DOHH2 (cell line): ENCODE measurements at regions not wholly inside any gene's neighbourhood (a gene's known extent, or its start where the extent isn't known, plus 50 kb on each side); places are given as distances from the start of the nearest gene placed in this dataset.

Experiments used
- H3F3A ChIP-seq: fragments of 200-600 bp; sonication (generic), shearing (Covaris generic); 2 replicates; pipeline ENCODE4 v1.6.0; 2016; ENCODE audit warnings: antibody characterized with exemption, mild to moderate bottlenecking; ENCODE audit not compliant: control insufficient read depth, insufficient read depth
- H3K27ac ChIP-seq: fragments of 200-600 bp; sonication (generic); 2 replicates; pipeline ENCODE4 v1.5.1; 2014; ENCODE audit warnings: low read depth, mild to moderate bottlenecking, low read length, moderate library complexity
- H3K27me3 ChIP-seq: fragments of 200-600 bp; sonication (generic); 2 replicates; pipeline ENCODE4 v1.6.1; 2014; ENCODE audit warnings: mild to moderate bottlenecking, low read length, mixed read lengths; ENCODE audit not compliant: control insufficient read depth
- H3K36me3 ChIP-seq: fragments of 200-600 bp; sonication (generic); 2 replicates; pipeline ENCODE4 v1.6.1; 2014; ENCODE audit warnings: mild to moderate bottlenecking, low read length, moderate library complexity, mixed read lengths; ENCODE audit not compliant: control insufficient read depth
- H3K4me1 ChIP-seq: fragments of 200-600 bp; sonication (generic); 2 replicates; pipeline ENCODE4 v1.6.1; 2014; ENCODE audit warnings: mild to moderate bottlenecking, low read length, mixed read lengths; ENCODE audit not compliant: control insufficient read depth
- H3K4me2 ChIP-seq: fragments of 200-600 bp; sonication (generic); 2 replicates; pipeline ENCODE4 v1.6.0; 2014; ENCODE audit warnings: mild to moderate bottlenecking, low read length, moderate library complexity
- H3K4me3 ChIP-seq: fragments of 200-600 bp; sonication (generic); 2 replicates; pipeline ENCODE4 v1.5.1; 2014; ENCODE audit warnings: mild to moderate bottlenecking, low read length, mixed read lengths
- H3K79me2 ChIP-seq: fragments of 200-600 bp; sonication (generic); 2 replicates; pipeline ENCODE4 v1.6.1; 2014; ENCODE audit warnings: mild to moderate bottlenecking, low read length, mixed read lengths; ENCODE audit not compliant: control insufficient read depth
- H3K9me2 ChIP-seq: fragments of 200-600 bp; sonication (generic); replicated peaks from 2 replicates; pipeline ENCODE4 v1.6.1; 2014; ENCODE audit warnings: mild to moderate bottlenecking, low read length, mixed read lengths; ENCODE audit not compliant: control insufficient read depth
- H3K9me3 ChIP-seq: fragments of 200-600 bp; sonication (generic); 2 replicates; pipeline ENCODE4 v1.6.1; 2014; ENCODE audit warnings: antibody characterized with exemption, low read length, mixed read lengths; ENCODE audit not compliant: control insufficient read depth, insufficient read depth
- H4K20me1 ChIP-seq: fragments of 200-600 bp; sonication (generic); 2 replicates; pipeline ENCODE4 v1.6.0; 2014; ENCODE audit warnings: low read depth, mild to moderate bottlenecking, antibody characterized with exemption, low read length, moderate library complexity; ENCODE audit not compliant: control insufficient read depth, insufficient read depth
- EZH2phosphoT487 ChIP-seq: fragments of 200-600 bp; sonication (generic); IDR thresholded peaks from 2 replicates; pipeline ENCODE4 v1.6.1; 2017; ENCODE audit warnings: borderline replicate concordance, mild to moderate bottlenecking, antibody characterized with exemption, low read length, moderate library complexity, mixed read lengths
- TF ChIP-seq, protein P1 (sequence below): fragments of 200-600 bp; sonication (generic); IDR thresholded peaks from one replicate; pipeline ENCODE4 v1.5.1; 2014; ENCODE audit warnings: antibody characterized with exemption, mild to moderate bottlenecking, low read depth, low read length; ENCODE audit not compliant: poor library complexity, severe bottlenecking

DNA sequence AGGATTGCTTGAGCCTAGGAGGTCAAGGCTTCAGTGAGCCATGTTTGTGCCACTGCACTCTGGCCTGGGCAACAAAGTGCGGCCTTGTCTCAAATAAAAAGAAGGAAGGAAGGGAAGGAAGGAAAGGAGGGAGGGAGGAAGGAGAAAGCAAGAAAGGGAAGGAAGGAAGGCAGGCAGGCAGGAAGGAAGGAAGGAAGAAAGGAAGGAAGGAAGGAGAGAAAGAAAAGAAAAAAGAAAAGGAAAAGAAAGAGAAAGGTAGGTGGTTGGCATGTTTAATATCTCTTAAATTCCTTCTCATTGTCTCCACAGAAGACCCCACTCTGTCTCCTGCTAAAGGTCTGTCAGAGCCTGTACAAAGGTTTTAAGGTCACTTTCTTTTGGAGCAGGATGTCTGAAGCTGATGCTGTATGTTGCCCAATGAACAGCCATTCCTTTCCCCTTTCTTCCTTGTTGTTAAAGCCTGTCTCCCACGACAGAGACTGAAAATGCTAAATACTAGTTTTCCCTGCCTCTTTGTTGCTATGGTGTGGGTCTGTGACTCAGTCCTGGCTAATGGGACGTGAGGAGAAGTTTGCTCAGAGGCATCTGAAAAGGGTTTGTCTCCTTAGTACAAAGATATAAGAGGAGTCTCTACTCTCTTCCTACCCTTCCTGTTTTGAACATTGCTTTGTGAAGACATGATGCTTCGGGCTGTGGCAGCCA, 213.3 kb downstream of the PCSK1 start:
- Histone ChIP-seq H3K4me2 (no peak overlapping the region), H3K79me2 (no peaks in the 10 kb centered on the region), H3K4me1 (no peaks in the 10 kb centered on the region), H4K20me1 (no peaks in the 10 kb centered on the region), H3K27me3 (no peaks in the 10 kb centered on the region), H3K9me3 (no peaks in the 10 kb centered on the region), H3K36me3 (no peaks in the 10 kb centered on the region), H3K4me3 (no peak overlapping the region), H3K27ac (no peak overlapping the region), H3F3A (no peaks in the 10 kb centered on the region), H3K9me2 (no peaks in the 10 kb centered on the region)
- TF ChIP-seq, protein P1, sequence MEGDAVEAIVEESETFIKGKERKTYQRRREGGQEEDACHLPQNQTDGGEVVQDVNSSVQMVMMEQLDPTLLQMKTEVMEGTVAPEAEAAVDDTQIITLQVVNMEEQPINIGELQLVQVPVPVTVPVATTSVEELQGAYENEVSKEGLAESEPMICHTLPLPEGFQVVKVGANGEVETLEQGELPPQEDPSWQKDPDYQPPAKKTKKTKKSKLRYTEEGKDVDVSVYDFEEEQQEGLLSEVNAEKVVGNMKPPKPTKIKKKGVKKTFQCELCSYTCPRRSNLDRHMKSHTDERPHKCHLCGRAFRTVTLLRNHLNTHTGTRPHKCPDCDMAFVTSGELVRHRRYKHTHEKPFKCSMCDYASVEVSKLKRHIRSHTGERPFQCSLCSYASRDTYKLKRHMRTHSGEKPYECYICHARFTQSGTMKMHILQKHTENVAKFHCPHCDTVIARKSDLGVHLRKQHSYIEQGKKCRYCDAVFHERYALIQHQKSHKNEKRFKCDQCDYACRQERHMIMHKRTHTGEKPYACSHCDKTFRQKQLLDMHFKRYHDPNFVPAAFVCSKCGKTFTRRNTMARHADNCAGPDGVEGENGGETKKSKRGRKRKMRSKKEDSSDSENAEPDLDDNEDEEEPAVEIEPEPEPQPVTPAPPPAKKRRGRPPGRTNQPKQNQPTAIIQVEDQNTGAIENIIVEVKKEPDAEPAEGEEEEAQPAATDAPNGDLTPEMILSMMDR: no peak
- TF ChIP-seq EZH2phosphoT487: no peak

DNA sequence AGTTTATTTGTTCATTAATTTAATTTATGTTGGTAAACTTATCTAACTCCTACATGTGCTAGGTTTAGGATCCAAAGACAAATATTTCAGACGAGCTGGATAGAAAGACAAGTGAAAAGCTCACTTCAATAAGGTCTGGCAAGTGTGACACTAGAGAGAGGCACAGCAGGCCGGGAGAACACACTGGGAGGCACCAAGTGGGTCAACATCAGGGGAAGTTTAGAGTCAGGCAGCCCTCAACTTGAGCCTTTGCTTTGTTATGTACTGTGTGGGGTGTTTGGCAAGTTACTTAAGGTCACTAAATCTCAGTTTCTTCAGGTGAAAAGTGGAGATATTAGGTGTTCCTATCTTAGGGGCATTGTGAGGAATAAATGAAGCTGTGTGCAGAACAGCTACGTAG, 214.4 kb downstream of the PCSK1 start:
- Histone ChIP-seq H3K9me2 (no peaks in the 10 kb centered on the region), H3K9me3 (no peaks in the 10 kb centered on the region), H3F3A (no peaks in the 10 kb centered on the region), H4K20me1 (no peaks in the 10 kb centered on the region), H3K79me2 (no peaks in the 10 kb centered on the region), H3K4me1 (no peaks in the 10 kb centered on the region), H3K27ac (no peak overlapping the region), H3K4me2 (no peak overlapping the region), H3K4me3 (no peak overlapping the region), H3K27me3 (no peaks in the 10 kb centered on the region), H3K36me3 (no peaks in the 10 kb centered on the region)
- TF ChIP-seq EZH2phosphoT487: no peak
- TF ChIP-seq, protein P1: no peak

DNA sequence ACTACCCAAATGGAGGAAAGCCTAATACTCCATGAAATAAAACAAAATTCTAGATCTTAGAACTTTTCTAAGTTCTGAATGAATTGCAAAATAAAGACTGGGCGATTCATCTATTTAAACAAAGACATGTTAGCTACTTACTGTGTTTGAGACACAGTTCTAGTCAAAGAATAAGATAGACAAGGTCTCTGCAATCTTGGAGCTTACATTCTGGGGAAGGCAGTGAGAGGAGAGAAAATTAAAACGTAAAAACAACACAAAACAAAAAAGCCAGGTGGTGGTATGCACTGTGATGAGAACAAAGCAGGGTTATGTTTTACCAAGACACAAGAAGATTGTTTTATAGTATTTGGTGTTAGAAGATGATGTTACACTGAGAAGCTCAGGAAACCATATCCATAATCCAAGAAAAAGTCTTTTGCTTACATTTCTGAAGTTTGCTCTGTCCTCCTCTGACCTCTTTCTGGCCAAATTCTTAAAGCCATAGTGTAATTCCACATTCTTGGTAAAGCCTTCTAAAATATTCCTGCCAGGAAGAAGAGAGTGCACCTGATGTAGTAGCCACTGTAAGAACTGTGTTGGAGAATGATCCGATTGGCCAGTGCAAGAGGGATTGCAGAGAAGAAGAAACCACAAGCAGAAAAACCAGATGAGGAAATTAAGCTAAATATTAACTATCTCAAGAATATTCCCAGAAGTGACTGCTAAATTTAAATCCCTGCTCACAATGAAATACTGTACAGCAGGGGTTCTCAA, 218.4 kb downstream of the PCSK1 start:
- Histone ChIP-seq H3K4me3 (no peak overlapping the region), H3K9me2 (no peaks in the 10 kb centered on the region), H3K27ac (no peak overlapping the region), H4K20me1 (no peaks in the 10 kb centered on the region), H3K27me3 (no peaks in the 10 kb centered on the region), H3K9me3 (no peaks in the 10 kb centered on the region), H3K4me2 (no peak overlapping the region), H3K36me3 (no peaks in the 10 kb centered on the region), H3K79me2 (no peaks in the 10 kb centered on the region), H3F3A (no peaks in the 10 kb centered on the region), H3K4me1 (no peaks in the 10 kb centered on the region)
- TF ChIP-seq, protein P1: no peak
- TF ChIP-seq EZH2phosphoT487: no peak
